Transverse colon (tissue), 4 donors: ENCODE measurements at regions not wholly inside any gene's neighbourhood (a gene's known extent, or its start where the extent isn't known, plus 50 kb on each side); places are given as distances from the start of the nearest gene placed in this dataset.
"Not testable (repeated sequence)": the region's sequence is repeated elsewhere in the genome, so short reads cannot be mapped to it uniquely, and the experiment has no call there.

ENCODE experiments used
- DNase-seq: peaks from one replicate; pipeline ENCODE4 v3.0.0-alpha.2; 2019
- H3K27ac ChIP-seq, 4 donors: fragments of 200-600 bp; sonication (generic); 2 replicates each; pipeline ENCODE4 v1.5.1; 2016 to 2018; ENCODE audit warnings: inconsistent platforms in 4 of 4
- H3K27me3 ChIP-seq: fragments of 200-600 bp; sonication (generic); 2 replicates; pipeline ENCODE4 v1.5.1; 2017; ENCODE audit warnings: inconsistent platforms
- H3K36me3 ChIP-seq, 4 donors: fragments of 200-600 bp; sonication (generic); 2 replicates each; pipeline ENCODE4 v1.5.1; 2017 to 2019; ENCODE audit warnings: inconsistent platforms in 4 of 4
- H3K4me1 ChIP-seq, 4 donors: fragments of 200-600 bp; sonication (generic); 2 replicates each; pipeline ENCODE4 v1.5.1; 2017 to 2020; ENCODE audit warnings: inconsistent platforms in 4 of 4
- H3K4me3 ChIP-seq, 4 donors: fragments of 200-600 bp; sonication (generic); 1 replicate in 1 of 4; 2 replicates in 3 of 4; pipeline versions ENCODE4 v1.5.1 to v1.6.1; 2017 to 2019; ENCODE audit warnings: inconsistent platforms in 4 of 4
- H3K9me3 ChIP-seq, 2 donors: fragments of 200-600 bp; sonication (generic); 2 replicates each; pipeline ENCODE4 v1.5.1; 2017 to 2019; ENCODE audit warnings: inconsistent platforms in 2 of 2
- CTCF ChIP-seq, 5 experiments: fragments of 200-600 bp in 3 of 5; fragments of 450-650 bp in 2 of 5; sonication (generic) in 3 of 5; IDR thresholded peaks; 1 replicate in 2 of 5; 2 replicates in 3 of 5; pipeline ENCODE4 v1.5.1; 2016 to 2017; ENCODE audit warnings: antibody characterized with exemption in 5 of 5, inconsistent platforms in 3 of 5, mild to moderate bottlenecking in 2 of 5, moderate library complexity in 1 of 5
- EP300 ChIP-seq: sonication (generic); formaldehyde crosslinking; IDR thresholded peaks from one replicate; pipeline ENCODE4 v1.6.1; 2017; ENCODE audit warnings: antibody characterized with exemption, low read depth
- POLR2A ChIP-seq: fragments of 450-650 bp; IDR thresholded peaks from one replicate; pipeline ENCODE4 v1.6.1; 2016; ENCODE audit warnings: antibody characterized with exemption, mild to moderate bottlenecking, moderate library complexity
- POLR2AphosphoS5 ChIP-seq, 3 donors: sonication (generic); formaldehyde crosslinking; IDR thresholded peaks; one replicate each; pipeline ENCODE4 v1.6.1; 2016; ENCODE audit warnings: antibody characterized with exemption in 3 of 3
- WGBS, 2 donors: methylation state at CpG; one replicate each; pipeline ENCODE4 v1.1.5; 2018; ENCODE audit warnings: low coverage in 1 of 2; 5-methylcytosine and 5-hydroxymethylcytosine counted together
- in situ Hi-C, 4 donors: fragments of 200-750 bp; cut with MboI; loops; one replicate each; pipeline versions ENCODE4 v1.15.0 to v1.15.1; 2017; ENCODE audit warnings: low sequenced_read_pairs in 3 of 4, low pct_ligation_motif_present in 1 of 4, low pct_unique_long_range_greater_than_20kb in 1 of 4
- intact Hi-C: fragments of 100-400 bp; cut with DNase I; formaldehyde crosslinking; loops from one replicate; pipeline ENCODE4 v1.15.1; 2023; ENCODE audit warnings: low total_unique reads

GRCh38 chr10:65788271-65788670, 1137.6 kb upstream of the LRRTM3 start:
- Histone ChIP-seq H3K27me3 (no peaks in the 10 kb centered on the region), H3K36me3 (no peaks in the 10 kb centered on the region), H3K4me1 (peaks cover 0 to 12% (median 8%) of the 10 kb centered on the region in 4 donors), H3K27ac (no peak overlapping the region), H3K9me3 (no peaks in the 10 kb centered on the region), H3K4me3 (no peak overlapping the region)
- intact Hi-C loops = no loop called here
- in situ Hi-C loops = no loop called here
- DNase-seq = no peak
- TF ChIP-seq POLR2AphosphoS5 (IDR thresholded peaks at IDR 0.05) (no peak), POLR2A (no peak), CTCF (IDR thresholded peaks at IDR 0.05) (no peak), EP300 (no peak)

GRCh38 chr10:65791979-65792378, 1133.9 kb upstream of the LRRTM3 start:
- 36 to 38% methylated on average over 1 of the region's 1 CpG for WGBS, 2 donors
- intact Hi-C loops (no loop called here), in situ Hi-C loops (no loop called here)
- Histone ChIP-seq H3K27ac (peak overlapping the region; percentile 19 to 66 (median 44)), H3K36me3 (no peaks in the 10 kb centered on the region), H3K9me3 (no peaks in the 10 kb centered on the region), H3K4me1 (peaks cover 0 to 46% (median 23%) of the 10 kb centered on the region in 4 donors), H3K4me3 (no peak overlapping the region), H3K27me3 (no peaks in the 10 kb centered on the region)
- peak; percentile 25 for DNase-seq
- TF ChIP-seq CTCF (IDR thresholded peaks at IDR 0.05) (no peak), EP300 (no peak), POLR2A (no peak), POLR2AphosphoS5 (IDR thresholded peaks at IDR 0.05) (no peak)

- intact Hi-C loops = no loop called here
- 66 to 69% methylated on average over 4 of the region's 4 CpGs for WGBS, 2 donors
- Histone ChIP-seq H3K36me3 (no peaks in the 10 kb centered on the region), H3K4me3 (no peak overlapping the region), H3K27me3 (no peaks in the 10 kb centered on the region), H3K9me3 (no peaks in the 10 kb centered on the region), H3K27ac (peak overlapping the region in 3 of 4 donors; percentile 2 to 65 (median 10)), H3K4me1 (peaks cover 0 to 46% (median 23%) of the 10 kb centered on the region in 4 donors)
- TF ChIP-seq CTCF (IDR thresholded peaks at IDR 0.05) (no peak), POLR2A (no peak), EP300 (no peak), POLR2AphosphoS5 (IDR thresholded peaks at IDR 0.05) (no peak)
- DNase-seq = peak; percentile 74
- in situ Hi-C loops = no loop called here
Measured at GRCh38 chr10:65793738-65794425, 1132.0 kb upstream of the LRRTM3 start.

GRCh38 chr10:65794861-65795260, 1131.0 kb upstream of the LRRTM3 start:
- WGBS, 2 donors = 70 to 80% methylated on average over 4 to 19 of the region's 19 CpGs
- intact Hi-C loops, in situ Hi-C loops: not testable (repeated sequence)

GRCh38 chr10:65796472-65796871, 1129.4 kb upstream of the LRRTM3 start:
- Histone ChIP-seq H3K4me1 (peaks cover 0 to 46% (median 23%) of the 10 kb centered on the region in 4 donors), H3K27me3 (no peaks in the 10 kb centered on the region), H3K36me3 (no peaks in the 10 kb centered on the region), H3K9me3 (no peaks in the 10 kb centered on the region), H3K4me3 (no peak overlapping the region), H3K27ac (peak overlapping the region; percentile 8 to 47 (median 30))
- in situ Hi-C loops (no loop called here), intact Hi-C loops (no loop called here)
- no peak for TF ChIP-seq POLR2A
- no peak for TF ChIP-seq POLR2AphosphoS5 (IDR thresholded peaks at IDR 0.05)
- no peak for TF ChIP-seq EP300
- TF ChIP-seq CTCF (IDR thresholded peaks at IDR 0.05) = no peak
- no peak for DNase-seq
- 49 to 50% methylated on average over 2 of the region's 2 CpGs for WGBS, 2 donors

More at GRCh38 chr10:65794861-65795260, 1131.0 kb upstream of the LRRTM3 start:
- H3K27ac ChIP-seq = peak overlapping the region in 3 of 4 donors; percentile 29 to 47 (median 30)
- peaks cover 0 to 46% (median 23%) of the 10 kb centered on the region in 4 donors for H3K4me1 ChIP-seq
- H3K4me3 ChIP-seq, H3K27me3 ChIP-seq, H3K36me3 ChIP-seq, H3K9me3 ChIP-seq, DNase-seq: not testable (repeated sequence)
